RWPE1 (cell line): ENCODE measurements at regions not wholly inside any gene's neighbourhood (a gene's known extent, or its start where the extent isn't known, plus 50 kb on each side); places are given as distances from the start of the nearest gene placed in this dataset.

Experiments used
- CTCF ChIA-PET: fragments of 350-600 bp; sonication (Branson Sonifier 250); formaldehyde crosslinking; extraction: SDS; loops from one replicate; lab custom pipeline; 2021; lab: Yijun Ruan, JAX
- POLR2A ChIA-PET: fragments of 400-600 bp; formaldehyde crosslinking; extraction: SDS; loops from one replicate; lab custom pipeline; 2020; ENCODE audit warnings: antibody characterized with exemption; ENCODE audit not compliant: low non-redundant PET; lab: Yijun Ruan, JAX
- DNase-seq: peaks from one replicate; pipeline ENCODE4 v3.0.0; 2012; ENCODE audit warnings: low spot score
- H3K27ac ChIP-seq: fragments of 450-650 bp; 2 replicates; pipeline ENCODE4 v1.5.1; 2017
- CTCF ChIP-seq: fragments of 450-650 bp; conservative IDR thresholded peaks from 2 replicates; pipeline ENCODE4 v1.5.1; 2017; ENCODE audit warnings: low read depth, mild to moderate bottlenecking

DNA sequence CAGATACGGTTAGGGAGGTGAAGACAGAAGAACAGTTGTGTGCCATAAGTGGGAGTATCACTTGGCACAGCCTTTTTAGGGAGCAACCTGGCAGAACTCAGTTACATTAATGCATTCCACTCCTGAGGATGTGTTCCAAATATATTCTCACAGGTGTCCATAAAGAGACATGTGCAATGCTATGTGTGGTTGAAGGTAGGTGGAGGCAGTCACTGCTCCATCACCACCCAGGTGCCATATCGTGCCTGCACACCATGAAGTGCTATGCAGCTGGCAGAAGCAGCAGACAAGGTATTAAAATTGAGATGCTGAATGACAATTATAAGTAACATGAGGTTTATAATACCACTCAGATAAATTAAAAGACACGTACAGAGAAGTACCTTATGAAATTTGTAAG lies 248.0 kb upstream of the SFRP2 start:
- ChIA-PET CTCF (no interaction called here), POLR2A (no interaction called here)
- no peak overlapping the region for H3K27ac ChIP-seq
- DNase-seq = no peak
- TF ChIP-seq CTCF = no peak

- DNase-seq = no peak
- ChIA-PET POLR2A (no interaction called here), CTCF (no interaction called here)
- no peak for TF ChIP-seq CTCF
- H3K27ac ChIP-seq = no peak overlapping the region
These were observed 246.5 kb upstream of the SFRP2 start for GRCh38 chr4:154035341-154035740.

DNA sequence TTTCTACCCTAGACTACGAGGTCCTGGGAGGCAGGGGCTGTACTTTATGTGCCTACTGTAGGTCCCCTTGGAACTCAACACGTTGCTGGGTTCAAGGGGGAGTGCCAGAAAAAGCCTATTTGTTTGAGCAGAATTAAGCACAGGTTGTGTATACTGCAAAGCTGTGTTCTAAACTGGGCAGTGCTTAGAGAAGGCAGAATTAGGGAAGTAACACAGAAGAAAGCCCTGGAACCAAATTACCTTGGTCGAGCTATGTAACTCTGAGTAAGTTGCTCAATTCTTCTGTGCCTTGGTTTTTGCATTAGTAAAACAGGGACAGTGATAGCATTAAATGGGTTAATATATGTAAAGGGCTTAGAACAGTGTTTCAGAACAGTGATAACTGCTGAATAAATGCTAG lies 245.0 kb upstream of the SFRP2 start:
- CTCF ChIA-PET = interaction anchor here (0.6 kb wide), 1 partner anchor 99 kb away, joined by 4 read pairs; no protein-coding TSS in a partner anchor

GRCh38 chr4:154032914-154033313 lies 244.0 kb upstream of the SFRP2 start:
- POLR2A ChIA-PET = interaction anchor here (0.7 kb wide), 1 partner anchor 246 kb away, joined by 3 read pairs; no protein-coding TSS in a partner anchor
- H3K27ac ChIP-seq = no peak overlapping the region
- TF ChIP-seq CTCF = no peak
- no peak for DNase-seq
- CTCF ChIA-PET = interaction anchor here (0.6 kb wide), 1 partner anchor 33 kb away, joined by 5 read pairs; no protein-coding TSS in a partner anchor

More for the DNA sequence above, 245.0 kb upstream of the SFRP2 start:
- no peak for DNase-seq
- H3K27ac ChIP-seq = no peak overlapping the region
- no peak for TF ChIP-seq CTCF
- POLR2A ChIA-PET = no interaction called here

GRCh38 chr4:154030746-154031145 lies 241.9 kb upstream of the SFRP2 start:
- POLR2A ChIA-PET = no interaction called here
- CTCF ChIA-PET = no interaction called here
- H3K27ac ChIP-seq = no peak overlapping the region

GRCh38 chr4:154030152-154030551 lies 241.3 kb upstream of the SFRP2 start:
- DNase-seq = no peak
- ChIA-PET POLR2A (no interaction called here), CTCF (no interaction called here)
- TF ChIP-seq CTCF = no peak
- H3K27ac ChIP-seq = no peak overlapping the region

More at GRCh38 chr4:154030746-154031145, 241.9 kb upstream of the SFRP2 start:
- no peak for DNase-seq
- no peak for TF ChIP-seq CTCF
